ENCODE measurements at regions not wholly inside any gene's neighbourhood (a gene's known extent, or its start where the extent isn't known, plus 50 kb on each side); places are given as distances from the start of the nearest gene placed in this dataset.
"Not testable (repeated sequence)": the region's sequence is repeated elsewhere in the genome, so short reads cannot be mapped to it uniquely, and the experiment has no call there.

DNA sequence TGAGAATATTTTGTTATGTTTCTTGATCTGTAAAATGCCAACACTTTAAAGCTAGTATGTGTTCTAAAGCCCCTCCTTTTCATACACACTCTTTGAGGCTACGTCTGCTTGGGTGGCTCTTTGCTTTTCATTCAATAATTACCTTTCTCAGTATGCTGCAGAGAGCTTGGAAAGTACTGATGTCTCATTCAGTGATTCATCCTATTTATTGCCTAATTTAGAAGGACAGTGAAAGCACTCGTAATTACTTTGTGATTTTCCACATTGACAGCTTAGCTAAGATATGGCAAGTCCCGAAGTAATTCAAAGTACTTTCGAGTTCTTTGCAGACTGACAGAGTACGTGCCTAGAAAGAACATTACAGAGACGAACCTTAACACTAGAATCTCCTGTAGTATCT lies 57.2 kb downstream of the BMP15 start:
- Mint-ChIP-seq H3K4me1 (ENCODE audit: low read depth) (no peaks in the 10 kb centered on the region), H3K9me3 (ENCODE audit: low read depth) (peaks cover 13% of the 10 kb centered on the region), H3K27ac (no peak overlapping the region), H3K4me3 (ENCODE audit: low read depth) (no peak overlapping the region), H3K36me3 (ENCODE audit: insufficient read depth) (no peaks in the 10 kb centered on the region), H3K27me3 (no peaks in the 10 kb centered on the region)
- DNase-seq (ENCODE audit: low spot score, unreplicated experiment), result no peak
- TF ChIP-seq, protein P1, sequence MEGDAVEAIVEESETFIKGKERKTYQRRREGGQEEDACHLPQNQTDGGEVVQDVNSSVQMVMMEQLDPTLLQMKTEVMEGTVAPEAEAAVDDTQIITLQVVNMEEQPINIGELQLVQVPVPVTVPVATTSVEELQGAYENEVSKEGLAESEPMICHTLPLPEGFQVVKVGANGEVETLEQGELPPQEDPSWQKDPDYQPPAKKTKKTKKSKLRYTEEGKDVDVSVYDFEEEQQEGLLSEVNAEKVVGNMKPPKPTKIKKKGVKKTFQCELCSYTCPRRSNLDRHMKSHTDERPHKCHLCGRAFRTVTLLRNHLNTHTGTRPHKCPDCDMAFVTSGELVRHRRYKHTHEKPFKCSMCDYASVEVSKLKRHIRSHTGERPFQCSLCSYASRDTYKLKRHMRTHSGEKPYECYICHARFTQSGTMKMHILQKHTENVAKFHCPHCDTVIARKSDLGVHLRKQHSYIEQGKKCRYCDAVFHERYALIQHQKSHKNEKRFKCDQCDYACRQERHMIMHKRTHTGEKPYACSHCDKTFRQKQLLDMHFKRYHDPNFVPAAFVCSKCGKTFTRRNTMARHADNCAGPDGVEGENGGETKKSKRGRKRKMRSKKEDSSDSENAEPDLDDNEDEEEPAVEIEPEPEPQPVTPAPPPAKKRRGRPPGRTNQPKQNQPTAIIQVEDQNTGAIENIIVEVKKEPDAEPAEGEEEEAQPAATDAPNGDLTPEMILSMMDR (IDR thresholded peaks at IDR 0.05; ENCODE audit: unreplicated experiment), result no peak

- peaks cover 13% of the 10 kb centered on the region for H3K9me3 Mint-ChIP-seq (ENCODE audit: low read depth)
- H3K4me1 Mint-ChIP-seq (ENCODE audit: low read depth); DNase-seq (ENCODE audit: low spot score, unreplicated experiment); H3K27me3 Mint-ChIP-seq; H3K4me3 Mint-ChIP-seq (ENCODE audit: low read depth); H3K36me3 Mint-ChIP-seq (ENCODE audit: insufficient read depth); H3K27ac Mint-ChIP-seq: not testable (repeated sequence)
Measured at GRCh38 chrX:50968871-50969635, 58.5 kb downstream of the BMP15 start.

GRCh38 chrX:50971395-50971794 lies 60.9 kb downstream of the BMP15 start:
- H3K4me3 Mint-ChIP-seq (ENCODE audit: low read depth), result no peak overlapping the region
- no peaks in the 10 kb centered on the region for H3K36me3 Mint-ChIP-seq (ENCODE audit: insufficient read depth)
- no peak for DNase-seq (ENCODE audit: low spot score, unreplicated experiment)
- H3K27ac Mint-ChIP-seq, result no peak overlapping the region
- no peaks in the 10 kb centered on the region for H3K27me3 Mint-ChIP-seq
- TF ChIP-seq, protein P1 (IDR thresholded peaks at IDR 0.05; ENCODE audit: unreplicated experiment), result no peak
- peaks cover 4% of the 10 kb centered on the region for H3K9me3 Mint-ChIP-seq (ENCODE audit: low read depth)
- no peaks in the 10 kb centered on the region for H3K4me1 Mint-ChIP-seq (ENCODE audit: low read depth)

GRCh38 chrX:50973199-50973598 lies 62.7 kb downstream of the BMP15 start:
- H3K36me3 Mint-ChIP-seq (ENCODE audit: insufficient read depth), result peaks cover 2% of the 10 kb centered on the region
- H3K9me3 Mint-ChIP-seq (ENCODE audit: low read depth), result peaks cover 6% of the 10 kb centered on the region
- H3K27me3 Mint-ChIP-seq, result no peaks in the 10 kb centered on the region
- H3K4me1 Mint-ChIP-seq (ENCODE audit: low read depth), result peaks cover 2% of the 10 kb centered on the region
- no peak overlapping the region for H3K4me3 Mint-ChIP-seq (ENCODE audit: low read depth)
- no peak overlapping the region for H3K27ac Mint-ChIP-seq
- TF ChIP-seq, protein P1 (IDR thresholded peaks at IDR 0.05; ENCODE audit: unreplicated experiment), result no peak
- DNase-seq (ENCODE audit: low spot score, unreplicated experiment), result no peak

DNA sequence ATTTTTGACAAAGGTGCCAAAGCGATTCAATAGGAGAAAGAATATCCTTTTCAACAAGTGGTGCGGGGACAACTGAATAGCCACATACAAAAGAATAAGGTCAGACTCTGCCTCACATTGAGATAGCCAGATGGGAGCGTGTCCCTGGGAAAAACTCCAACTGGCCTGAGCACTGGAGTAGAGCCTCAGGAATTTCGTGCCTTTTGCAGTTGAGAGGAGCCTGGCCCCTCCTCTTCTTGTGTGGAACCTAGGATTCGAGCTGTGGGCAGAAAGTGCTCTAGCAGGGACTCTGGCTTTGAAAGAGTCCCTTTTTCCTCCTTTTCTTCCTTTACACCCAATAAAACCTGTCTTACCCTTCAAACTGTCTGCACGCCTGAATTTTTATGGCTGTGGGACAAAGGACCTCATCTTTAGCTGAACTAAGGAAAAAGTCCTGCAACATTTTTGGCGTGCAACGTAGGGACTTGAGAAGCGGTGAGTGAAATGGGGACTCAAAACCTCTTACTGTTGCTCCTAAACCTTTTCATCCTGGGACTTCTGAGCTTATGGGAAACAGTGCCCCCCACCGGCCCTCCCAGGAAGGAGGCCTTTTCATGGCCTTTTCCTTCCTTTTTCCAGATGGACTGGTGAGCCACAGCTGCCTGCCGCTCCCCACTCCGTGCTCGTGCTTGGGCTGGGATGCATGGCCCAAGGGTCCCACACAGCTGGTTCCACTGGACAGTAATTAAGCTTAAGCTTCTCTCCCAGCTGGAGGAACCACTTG lies 68.6 kb downstream of the BMP15 start:
- no peak for DNase-seq (ENCODE audit: low spot score, unreplicated experiment)

More for the DNA sequence above, 68.6 kb downstream of the BMP15 start:
- TF ChIP-seq, protein P1 (IDR thresholded peaks at IDR 0.05; ENCODE audit: unreplicated experiment), result no peak
- peaks cover 3% of the 10 kb centered on the region for H3K4me1 Mint-ChIP-seq (ENCODE audit: low read depth)
- no peak overlapping the region for H3K4me3 Mint-ChIP-seq (ENCODE audit: low read depth)
- no peak overlapping the region for H3K27ac Mint-ChIP-seq
- H3K9me3 Mint-ChIP-seq (ENCODE audit: low read depth), result peaks cover 15% of the 10 kb centered on the region
- H3K27me3 Mint-ChIP-seq, result no peaks in the 10 kb centered on the region
- peaks cover 3% of the 10 kb centered on the region for H3K36me3 Mint-ChIP-seq (ENCODE audit: insufficient read depth)
